Stromal cell of bone marrow (primary cell): ENCODE measurements at regions not wholly inside any gene's neighbourhood (a gene's known extent, or its start where the extent isn't known, plus 50 kb on each side); places are given as distances from the start of the nearest gene placed in this dataset.

Experiments
- DNase-seq: peaks from one replicate; pipeline ENCODE4 v3.0.0-alpha.2; 2012; ENCODE audit warnings: low read depth

DNA sequence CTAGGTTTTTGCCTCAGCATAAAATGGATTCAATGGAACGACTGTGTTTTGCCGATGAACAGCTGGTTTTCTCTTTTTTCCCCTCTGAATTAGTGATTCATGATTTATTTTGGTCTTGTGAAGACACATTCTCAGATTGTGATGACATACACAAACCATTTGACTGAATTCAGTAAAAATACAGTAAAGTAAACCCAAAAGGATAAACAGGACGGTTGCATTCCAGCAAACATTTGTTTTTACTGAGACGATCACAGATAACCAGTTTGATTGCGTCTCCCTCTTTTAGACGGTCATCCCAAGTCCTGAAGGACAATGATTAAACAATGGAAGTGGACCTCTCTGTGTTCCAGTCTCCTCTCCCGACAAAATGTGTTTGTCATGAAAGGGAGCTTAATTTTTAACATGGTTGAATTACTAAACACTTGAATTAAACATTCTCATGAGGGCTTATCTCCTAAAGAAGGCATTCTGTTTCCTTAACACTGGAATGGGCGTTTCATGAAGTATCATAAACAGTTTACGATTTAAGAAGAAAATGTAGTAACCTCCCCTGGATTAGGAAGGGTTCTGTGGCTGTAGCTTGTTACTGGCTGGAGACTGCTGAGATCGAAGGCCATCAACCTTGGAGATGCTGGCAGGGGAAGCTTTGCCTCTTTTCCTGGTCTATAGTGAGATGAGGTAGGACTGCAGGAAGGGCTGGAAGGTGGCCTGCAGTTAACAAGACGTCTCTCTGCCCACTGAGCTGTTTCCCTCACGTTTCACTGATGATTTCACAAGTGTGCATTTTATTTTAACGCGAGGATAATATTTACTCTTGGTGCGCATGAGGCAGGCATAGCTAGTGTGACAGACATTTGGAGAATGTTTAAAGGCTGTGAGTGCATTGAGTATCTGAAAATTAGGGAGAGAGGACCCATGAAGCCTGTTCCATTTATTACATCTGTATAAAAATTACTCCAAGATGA is 457.9 kb downstream of the FGF9 start:
- DNase-seq: no peak

DNA sequence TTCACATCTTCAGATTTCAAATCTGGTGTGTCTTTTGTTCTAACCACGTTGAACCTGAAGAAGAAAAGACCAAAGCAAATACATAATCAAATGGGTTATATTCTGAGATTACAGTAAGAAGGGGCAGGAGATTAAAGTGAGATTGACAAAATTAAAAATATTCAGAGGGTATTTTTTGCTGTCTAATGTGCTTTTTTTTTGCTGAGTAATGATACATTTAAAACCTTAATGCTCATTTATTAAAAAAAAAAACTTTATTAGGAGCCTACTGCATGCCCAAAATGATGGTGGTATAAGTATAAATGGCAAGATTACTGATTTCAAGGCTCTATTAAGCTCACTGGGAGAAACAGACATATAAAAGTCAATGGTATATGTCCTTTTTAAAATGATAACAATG is 459.4 kb downstream of the FGF9 start:
- DNase-seq: no peak

- no peak for DNase-seq
Measured at GRCh38 chr13:22134261-22134660, 463.4 kb downstream of the FGF9 start.

DNA sequence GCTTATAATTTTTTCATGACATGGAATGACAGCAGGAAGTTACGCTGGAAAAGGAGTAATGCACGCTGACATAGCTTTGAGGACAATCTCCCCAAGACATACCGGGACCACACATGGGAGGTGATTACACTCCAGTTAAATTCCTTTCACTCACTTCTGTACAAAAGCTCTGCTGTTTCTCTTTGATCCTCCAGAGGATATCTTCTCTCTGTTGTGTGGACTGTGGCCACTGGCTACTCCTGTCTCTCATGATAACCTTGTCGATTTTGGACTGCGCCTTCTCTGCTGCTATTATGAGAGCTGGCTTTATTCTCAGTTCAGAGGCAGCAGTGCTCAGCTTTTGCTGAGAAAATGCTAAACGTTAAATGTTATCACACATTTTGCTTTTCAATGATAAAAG is 464.6 kb downstream of the FGF9 start:
- DNase-seq: no peak

DNA sequence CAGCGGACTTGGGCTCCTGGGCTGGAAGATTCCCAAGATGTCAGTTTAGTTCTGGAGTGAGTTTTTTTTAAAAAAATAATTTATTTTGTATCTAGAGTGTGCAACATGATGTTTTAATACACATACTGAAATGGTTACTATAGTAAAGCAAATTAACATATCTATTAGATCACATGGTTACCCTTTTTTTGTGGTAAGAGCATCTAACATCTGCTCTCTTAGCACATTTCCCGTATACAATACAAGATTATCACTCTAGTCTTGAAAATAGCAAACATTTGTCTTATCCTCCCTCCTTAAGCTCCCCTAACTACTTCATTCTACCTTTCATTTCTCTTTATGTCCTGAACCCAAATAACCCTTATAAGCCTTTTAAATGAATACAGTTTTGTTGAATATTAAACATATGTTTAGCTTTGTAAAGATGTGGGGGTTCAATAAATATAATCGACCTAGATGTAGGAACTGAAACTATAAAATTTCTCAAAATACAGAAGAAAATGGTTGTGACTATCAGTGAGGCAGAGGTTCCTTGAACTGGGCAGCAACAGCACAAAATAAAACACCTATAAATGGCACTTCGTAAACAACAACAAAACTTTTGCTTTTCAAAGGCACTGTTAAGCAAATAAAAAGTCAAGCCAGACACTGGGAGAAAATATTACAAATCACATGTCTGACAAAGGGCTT is 466.6 kb downstream of the FGF9 start:
- no peak for DNase-seq

- no peak for DNase-seq
Measured at GRCh38 chr13:22138947-22139346, 468.1 kb downstream of the FGF9 start.

- no peak for DNase-seq
Measured at GRCh38 chr13:22141716-22142115, 470.8 kb downstream of the FGF9 start.

GRCh38 chr13:22143671-22144070 is 472.8 kb downstream of the FGF9 start:
- no peak for DNase-seq

DNA sequence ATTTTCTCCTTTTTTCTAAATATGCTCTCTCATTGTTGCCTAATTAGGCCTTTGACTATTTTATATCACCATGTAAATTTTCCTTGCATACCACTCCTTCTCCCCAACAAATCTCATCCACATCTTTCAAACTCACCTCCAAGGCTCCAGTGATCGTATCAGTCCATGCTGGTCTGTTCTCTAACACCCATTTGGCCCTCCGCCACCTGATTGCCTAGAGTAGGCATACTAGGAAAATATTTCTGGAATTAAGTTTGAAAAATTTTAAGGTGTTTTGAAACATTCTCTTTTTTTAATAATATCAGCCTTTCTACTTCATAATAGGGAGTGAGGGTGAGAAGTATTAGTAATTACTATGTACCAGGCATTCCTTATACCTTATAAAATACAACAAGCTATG is 473.9 kb downstream of the FGF9 start:
- no peak for DNase-seq

- DNase-seq: no peak
Measured at GRCh38 chr13:22148187-22148586, 477.3 kb downstream of the FGF9 start.

- DNase-seq: no peak
Measured at GRCh38 chr13:22152751-22153150, 481.9 kb downstream of the FGF9 start.

DNA sequence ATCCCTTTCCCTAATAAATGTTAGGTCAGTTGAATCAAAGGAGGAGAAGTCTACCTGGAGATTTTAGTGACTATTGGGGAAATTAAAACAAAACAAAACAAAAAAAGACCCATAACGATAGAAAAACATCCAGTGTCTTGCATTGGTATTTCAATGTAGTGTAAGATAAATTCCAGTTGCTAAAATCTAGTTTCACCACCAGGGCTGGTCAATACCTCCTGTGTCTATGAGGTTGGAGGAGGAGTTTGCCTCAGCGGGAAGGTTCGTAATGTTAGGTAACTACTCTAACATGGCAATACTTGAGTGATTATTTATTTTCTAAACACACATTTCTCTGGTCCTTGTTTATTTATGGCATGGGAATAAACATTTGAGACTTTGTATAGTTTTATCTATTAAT is 483.2 kb downstream of the FGF9 start:
- no peak for DNase-seq

DNA sequence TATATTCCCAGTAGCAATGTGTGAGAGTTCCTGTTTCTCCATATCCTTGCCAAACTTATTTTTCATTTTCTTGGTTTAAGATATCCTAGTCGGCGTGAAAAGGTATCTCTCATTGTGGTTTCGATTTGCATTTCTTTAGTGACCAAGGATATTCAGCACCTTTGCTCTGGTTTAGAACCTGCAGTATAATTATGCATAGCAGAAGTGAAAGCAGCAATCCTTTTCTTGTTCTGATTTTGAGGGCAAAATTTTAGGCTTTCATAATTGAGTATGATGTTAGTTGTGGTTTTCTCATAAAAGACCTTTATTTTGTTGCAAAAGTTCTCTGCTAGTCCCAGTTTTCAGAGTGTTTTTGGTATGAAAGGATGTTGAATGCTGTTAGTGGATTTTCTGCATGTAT is 491.0 kb downstream of the FGF9 start:
- no peak for DNase-seq

DNA sequence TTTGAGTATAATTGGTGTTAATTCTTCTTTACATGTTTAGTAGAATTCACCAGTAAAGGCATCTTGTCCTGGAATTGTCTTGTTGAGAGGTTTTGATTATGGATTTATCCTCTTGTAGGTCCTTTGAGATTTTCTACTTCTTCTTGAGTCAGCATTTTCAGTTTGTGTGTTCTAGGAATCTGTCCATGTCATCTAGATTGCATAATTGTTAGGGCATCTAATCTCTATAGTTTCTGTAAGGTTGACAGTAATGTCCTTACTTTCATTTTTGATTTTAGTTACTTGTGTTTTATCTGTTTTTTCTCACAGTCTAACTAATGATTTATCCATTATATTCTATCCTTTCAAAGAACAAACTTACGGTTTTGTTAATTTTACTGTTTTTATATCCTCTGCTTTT is 492.0 kb downstream of the FGF9 start:
- no peak for DNase-seq

- DNase-seq: no peak
Measured at GRCh38 chr13:22168437-22169190, 497.7 kb downstream of the FGF9 start.

DNA sequence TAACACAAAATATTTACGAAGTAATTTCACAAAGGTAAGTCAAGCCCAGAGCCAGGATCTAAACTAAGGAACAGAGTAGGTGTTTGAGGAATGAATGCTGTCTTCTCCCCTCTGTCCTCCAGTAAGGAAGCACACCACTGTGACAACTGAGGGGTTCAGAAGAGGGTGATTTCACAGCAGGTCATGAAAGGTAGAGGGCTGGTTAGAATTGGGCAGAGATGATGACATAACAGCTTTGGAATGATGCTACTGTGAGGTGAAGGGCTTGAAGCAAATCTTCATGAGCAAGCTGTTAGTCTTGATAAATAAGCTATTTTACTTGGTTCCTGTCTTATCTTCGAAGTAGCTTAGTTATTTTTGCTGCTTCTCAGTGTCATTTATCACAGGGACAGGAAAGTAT is 498.6 kb downstream of the FGF9 start:
- DNase-seq: no peak

- DNase-seq: peak; percentile 18
Measured at GRCh38 chr13:22173610-22174009, 502.7 kb downstream of the FGF9 start.

- no peak for DNase-seq
Measured at GRCh38 chr13:22175241-22175640, 504.4 kb downstream of the FGF9 start.

DNA sequence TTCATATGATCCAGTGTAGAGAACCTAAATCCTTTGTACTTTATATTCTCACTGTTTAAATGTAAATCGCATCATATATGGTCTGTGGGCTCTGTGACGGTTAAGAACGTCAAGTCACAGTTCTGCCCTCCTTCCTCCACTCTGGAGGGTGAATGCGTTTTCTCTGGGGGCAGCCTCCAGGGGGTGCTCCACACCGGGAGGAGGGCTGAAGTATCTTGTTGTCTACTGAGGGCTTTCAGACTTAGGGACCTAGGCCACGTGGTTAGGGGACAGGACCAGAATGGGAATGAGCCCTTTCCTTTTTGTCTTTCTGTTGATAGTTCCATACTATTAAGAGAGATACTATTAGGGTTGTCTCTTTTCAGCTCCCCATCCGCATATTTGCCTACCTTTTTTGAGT is 504.9 kb downstream of the FGF9 start:
- DNase-seq: no peak

- DNase-seq: no peak
Measured at GRCh38 chr13:22176968-22177520, 506.2 kb downstream of the FGF9 start.

- DNase-seq: no peak
Measured at GRCh38 chr13:22178878-22179277, 508.0 kb downstream of the FGF9 start.

- DNase-seq: no peak
Measured at GRCh38 chr13:22187329-22187728, 516.5 kb downstream of the FGF9 start.
